Skeletal muscle cell (primary cell): ENCODE measurements at regions not wholly inside any gene's neighbourhood (a gene's known extent, or its start where the extent isn't known, plus 50 kb on each side); places are given as distances from the start of the nearest gene placed in this dataset.

ENCODE experiments used
- DNase-seq: peaks from one replicate; pipeline ENCODE4 v3.0.0-alpha.2; 2010; ENCODE audit warnings: low read depth
- H3K4me3 ChIP-seq: 2 replicates; pipeline ENCODE4 v1.5.1; 2011; ENCODE audit warnings: low read depth, mild to moderate bottlenecking, control low read depth, low read length, moderate library complexity

- no peak overlapping the region for H3K4me3 ChIP-seq
- no peak for DNase-seq
These were observed 85.1 kb upstream of the CSF3R start for GRCh38 chr1:36567601-36568341.

GRCh38 chr1:36565576-36566501, 83.1 kb upstream of the CSF3R start:
- no peak overlapping the region for H3K4me3 ChIP-seq
- DNase-seq, result no peak

- H3K4me3 ChIP-seq, result no peak overlapping the region
- DNase-seq, result no peak
These were observed 79.5 kb upstream of the CSF3R start for GRCh38 chr1:36562181-36562685.

- no peak for DNase-seq
- no peak overlapping the region for H3K4me3 ChIP-seq
These were observed 78.6 kb upstream of the CSF3R start for GRCh38 chr1:36561361-36561724.

GRCh38 chr1:36560621-36561360, 78.1 kb upstream of the CSF3R start:
- H3K4me3 ChIP-seq, result no peak overlapping the region
- no peak for DNase-seq

- DNase-seq, result no peak
- H3K4me3 ChIP-seq, result no peak overlapping the region
These were observed 77.5 kb upstream of the CSF3R start for GRCh38 chr1:36560177-36560576.

- H3K4me3 ChIP-seq, result no peak overlapping the region
- DNase-seq, result no peak
These were observed 76.3 kb upstream of the CSF3R start for GRCh38 chr1:36559061-36559460.

- no peak overlapping the region for H3K4me3 ChIP-seq
- no peak for DNase-seq
These were observed 74.6 kb upstream of the CSF3R start for GRCh38 chr1:36557041-36558000.

- DNase-seq, result no peak
- no peak overlapping the region for H3K4me3 ChIP-seq
These were observed 72.3 kb upstream of the CSF3R start for GRCh38 chr1:36555041-36555440.

- H3K4me3 ChIP-seq, result no peak overlapping the region
These were observed 71.6 kb upstream of the CSF3R start for GRCh38 chr1:36554323-36554628.

GRCh38 chr1:36553591-36554322, 71.0 kb upstream of the CSF3R start:
- peak; percentile 6 for DNase-seq
- no peak overlapping the region for H3K4me3 ChIP-seq

More at GRCh38 chr1:36554323-36554628, 71.6 kb upstream of the CSF3R start:
- DNase-seq, result no peak

- no peak overlapping the region for H3K4me3 ChIP-seq
- no peak for DNase-seq
These were observed 60.3 kb upstream of the CSF3R start for GRCh38 chr1:36542962-36543515.

GRCh38 chr1:36542024-36542961, 59.6 kb upstream of the CSF3R start:
- DNase-seq, result no peak
- H3K4me3 ChIP-seq, result no peak overlapping the region

GRCh38 chr1:36540056-36540455, 57.3 kb upstream of the CSF3R start:
- H3K4me3 ChIP-seq, result no peak overlapping the region

GRCh38 chr1:36539526-36539925, 56.8 kb upstream of the CSF3R start:
- H3K4me3 ChIP-seq, result no peak overlapping the region
- no peak for DNase-seq

More at GRCh38 chr1:36540056-36540455, 57.3 kb upstream of the CSF3R start:
- DNase-seq, result no peak

- H3K4me3 ChIP-seq, result no peak overlapping the region
- DNase-seq, result no peak
These were observed 55.3 kb upstream of the CSF3R start for GRCh38 chr1:36537991-36538390.

GRCh38 chr1:36537190-36537768, 54.6 kb upstream of the CSF3R start:
- DNase-seq, result no peak
- H3K4me3 ChIP-seq, result no peak overlapping the region
